HPDE6-E6E7 (cell line): ENCODE measurements at regions not wholly inside any gene's neighbourhood (a gene's known extent, or its start where the extent isn't known, plus 50 kb on each side); places are given as distances from the start of the nearest gene placed in this dataset.

ENCODE experiments used
- DNase-seq: peaks from one replicate; pipeline ENCODE4 v3.0.0; 2011; ENCODE audit warnings: missing footprints; ENCODE audit errors: extremely low spot score

DNA sequence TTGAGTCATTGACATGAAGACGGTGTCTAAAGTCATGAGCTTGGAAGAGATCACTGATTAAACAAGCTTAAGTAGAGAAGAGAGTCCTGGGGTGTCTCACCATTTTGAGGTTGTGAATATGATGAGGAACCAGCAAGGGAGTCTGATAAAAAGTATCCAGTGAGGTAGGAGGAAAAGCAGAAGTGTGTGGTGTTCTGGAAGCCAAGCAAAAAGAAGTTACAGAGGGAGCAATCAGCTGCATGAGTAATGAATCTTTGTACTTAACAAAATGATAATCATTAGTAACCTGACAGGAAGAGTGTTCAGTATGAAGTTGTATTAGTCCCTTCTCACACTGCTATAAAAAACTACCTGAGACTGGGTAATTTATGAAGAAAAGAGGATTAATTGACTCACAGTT is 131.3 kb downstream of the C11orf87 start:
- no peak for DNase-seq

DNA sequence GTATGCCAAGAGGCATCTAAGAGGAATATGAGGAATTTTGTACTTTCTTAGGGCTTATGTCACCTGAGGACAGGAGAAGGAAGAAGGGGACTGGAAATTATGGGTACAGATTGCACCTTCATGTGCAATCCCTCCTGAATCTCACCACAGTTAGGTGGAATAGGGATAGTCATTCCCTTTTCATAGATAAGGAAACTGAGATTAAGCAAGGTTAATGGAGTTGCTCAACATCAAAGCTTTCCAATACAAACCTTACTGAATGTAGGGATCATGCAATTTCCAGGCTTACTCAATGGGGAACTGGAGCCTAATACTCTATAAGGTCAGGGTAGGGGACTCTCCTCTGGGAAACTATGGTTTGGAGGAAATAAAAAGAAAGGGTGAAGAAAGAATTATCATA is 133.0 kb downstream of the C11orf87 start:
- no peak for DNase-seq

DNA sequence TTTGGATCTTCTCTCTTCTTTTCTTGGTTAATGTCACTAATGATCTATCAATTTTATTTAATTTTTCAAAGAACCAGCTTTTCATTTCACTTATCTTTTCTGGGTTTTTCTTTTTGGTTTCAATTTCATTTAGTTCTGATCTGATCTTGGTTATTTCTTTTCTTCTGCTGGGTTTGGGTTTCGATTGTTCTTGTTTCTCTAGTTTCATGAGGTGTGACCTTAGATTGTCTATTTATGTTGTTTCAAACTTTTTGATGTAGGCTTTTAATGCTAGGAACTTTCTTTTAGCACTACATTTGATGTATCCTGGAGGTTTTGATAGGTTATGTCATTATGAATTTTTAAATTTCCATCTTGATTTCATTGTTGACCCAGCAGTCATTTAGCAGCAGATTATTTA is 142.3 kb downstream of the C11orf87 start:
- DNase-seq: no peak

GRCh38 chr11:109582470-109582869 is 160.5 kb downstream of the C11orf87 start:
- no peak for DNase-seq

GRCh38 chr11:109584001-109584972 is 162.3 kb downstream of the C11orf87 start:
- DNase-seq: no peak

- no peak for DNase-seq
Observed at GRCh38 chr11:109586789-109587188, 164.8 kb downstream of the C11orf87 start.

DNA sequence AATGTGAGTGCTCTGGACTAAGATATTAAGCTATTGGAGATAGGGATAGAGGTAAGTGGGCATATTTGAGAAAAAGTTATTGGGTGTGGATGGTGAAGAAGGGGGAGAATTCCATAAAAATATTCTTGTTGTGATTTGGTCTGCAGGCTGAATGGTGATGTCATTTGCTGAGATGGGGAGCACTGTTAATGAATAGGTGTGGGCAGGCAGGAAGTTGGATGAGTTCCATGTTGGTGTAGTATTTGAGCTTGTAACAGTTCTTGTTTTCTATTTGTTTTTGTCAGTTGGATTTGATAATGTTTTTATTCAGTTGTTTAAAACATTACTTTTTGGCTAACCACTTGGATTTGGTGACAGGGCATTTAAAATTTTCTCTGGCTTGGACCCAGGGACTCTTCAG is 168.8 kb downstream of the C11orf87 start:
- no peak for DNase-seq

DNA sequence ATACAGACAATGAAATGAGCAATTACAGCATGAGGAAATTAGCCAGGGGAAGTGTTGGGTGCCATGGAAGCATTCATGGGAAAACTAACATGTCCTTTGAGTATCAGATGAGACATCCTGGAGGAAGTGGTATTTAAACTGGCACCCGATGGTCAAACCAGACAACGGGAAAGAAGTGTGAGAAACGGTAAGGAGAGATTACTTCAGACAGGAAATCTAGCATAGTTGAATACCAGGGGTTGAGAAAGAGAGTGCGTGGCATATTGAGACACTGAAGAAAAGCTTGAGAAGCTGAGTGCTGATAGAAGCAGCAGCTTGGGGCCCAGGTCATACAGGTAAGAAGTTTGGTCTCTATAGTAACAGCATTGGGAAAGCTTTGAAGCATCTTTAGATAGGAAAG is 175.3 kb downstream of the C11orf87 start:
- DNase-seq: no peak

DNA sequence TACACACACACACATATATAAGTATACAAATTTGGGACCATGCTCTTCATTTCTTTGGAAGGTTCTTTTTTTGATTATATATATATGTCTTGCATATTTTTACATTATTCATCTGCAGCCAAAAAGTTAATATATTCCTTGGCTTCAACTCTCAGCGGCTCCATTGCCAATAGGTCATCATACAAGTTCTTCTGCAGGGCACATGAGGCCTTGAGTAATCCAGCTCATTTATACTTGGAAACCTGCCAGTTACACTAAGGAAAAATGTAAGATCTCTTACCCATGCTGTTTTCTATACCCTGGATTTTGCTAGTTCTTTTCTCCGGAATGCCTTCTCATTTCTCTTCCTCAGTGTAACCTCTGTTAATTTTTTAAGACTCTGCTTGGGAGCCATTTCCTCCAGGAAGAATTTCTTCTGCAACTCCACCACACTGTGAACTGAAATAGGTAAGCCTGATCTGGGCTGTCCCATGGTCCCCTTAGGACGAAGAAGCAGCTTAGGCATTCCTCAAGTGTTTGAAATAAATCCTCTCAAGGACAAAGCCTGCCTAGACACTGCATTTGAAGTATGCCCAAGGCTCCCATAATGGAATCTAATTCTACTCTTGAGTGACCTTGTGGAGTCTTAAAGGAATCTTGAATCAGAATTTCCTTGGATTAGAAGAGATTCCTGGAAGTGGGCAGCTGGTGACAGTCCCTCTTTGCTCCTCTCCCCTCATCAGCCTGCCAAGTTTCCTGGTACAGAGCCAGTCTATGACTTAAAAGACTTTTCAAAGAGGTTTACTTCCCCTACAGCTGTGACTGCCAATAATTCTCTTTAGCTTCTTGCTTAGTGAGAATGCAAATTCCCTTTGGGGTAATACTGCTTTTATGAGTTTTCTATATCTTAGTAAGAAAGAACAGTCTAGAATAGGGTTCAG is 182.8 kb downstream of the C11orf87 start:
- no peak for DNase-seq

DNA sequence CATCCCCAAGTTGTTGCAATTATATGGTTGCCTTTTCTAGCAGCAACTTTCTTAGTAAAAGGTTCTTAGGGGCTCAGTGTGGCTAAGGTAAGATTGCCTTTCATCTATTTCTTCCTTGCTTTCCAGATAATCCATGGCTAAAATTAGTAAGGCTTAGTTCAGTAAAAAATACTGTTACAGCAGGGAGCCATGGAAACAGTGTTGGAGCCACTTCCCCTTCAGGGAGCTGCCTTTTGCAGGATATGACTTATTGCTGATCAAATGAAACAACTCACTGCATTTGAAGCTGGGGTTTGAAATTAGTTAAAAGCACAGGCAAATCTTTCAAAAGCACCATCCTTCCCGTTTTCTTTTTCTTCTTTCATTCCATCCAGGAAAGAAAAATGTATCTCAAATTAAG is 184.3 kb downstream of the C11orf87 start:
- DNase-seq: no peak

- DNase-seq: no peak
Observed at GRCh38 chr11:109609454-109610185, 187.6 kb downstream of the C11orf87 start.

GRCh38 chr11:109612496-109612895 is 190.5 kb downstream of the C11orf87 start:
- no peak for DNase-seq

GRCh38 chr11:109619498-109619897 is 197.5 kb downstream of the C11orf87 start:
- DNase-seq: peak; percentile 72

DNA sequence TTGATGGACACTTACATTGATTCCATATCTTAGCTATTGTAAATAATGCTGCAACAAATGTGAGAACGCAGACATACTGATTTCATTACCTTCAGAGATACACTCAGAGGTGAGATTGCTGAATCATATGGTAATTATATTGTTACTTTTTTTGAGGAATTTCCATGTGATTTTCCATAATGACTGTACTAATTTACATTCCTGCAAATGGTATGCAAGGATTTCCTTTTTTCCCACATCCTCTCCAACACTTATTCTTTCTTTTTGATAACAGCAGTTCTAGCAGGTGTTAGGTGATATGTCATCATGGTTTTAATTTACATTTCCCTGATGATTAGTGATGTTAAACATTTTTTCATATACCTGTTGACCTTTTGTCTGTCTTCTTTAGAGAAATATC is 207.7 kb downstream of the C11orf87 start:
- no peak for DNase-seq

GRCh38 chr11:109641549-109641948 is 219.6 kb downstream of the C11orf87 start:
- peak; percentile 21 for DNase-seq

DNA sequence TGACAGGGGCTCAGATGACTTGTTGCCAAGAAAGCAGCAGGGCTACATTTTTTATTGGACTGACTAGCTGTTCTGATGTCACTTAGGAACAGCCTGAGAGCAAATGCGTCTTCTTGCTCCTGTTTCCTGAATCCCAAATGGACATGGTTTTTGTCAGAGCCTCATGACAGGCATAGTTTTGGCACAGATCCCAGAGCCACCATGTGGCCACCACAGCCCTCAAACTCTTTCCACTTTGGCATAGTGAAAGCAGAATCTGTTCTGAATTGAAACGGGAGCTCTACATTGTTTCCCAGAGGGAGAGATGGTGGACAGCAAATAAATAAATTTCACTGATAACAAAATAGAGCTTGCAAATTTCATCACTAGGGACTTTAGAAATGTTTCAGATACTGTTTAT is 222.2 kb downstream of the C11orf87 start:
- DNase-seq: no peak

- DNase-seq: no peak
Observed at GRCh38 chr11:109648804-109649203, 226.8 kb downstream of the C11orf87 start.

GRCh38 chr11:109654091-109654490 is 232.1 kb downstream of the C11orf87 start:
- DNase-seq: no peak

- no peak for DNase-seq
Observed at GRCh38 chr11:109658190-109658589, 236.2 kb downstream of the C11orf87 start.

GRCh38 chr11:109667719-109668118 is 245.7 kb downstream of the C11orf87 start:
- no peak for DNase-seq

DNA sequence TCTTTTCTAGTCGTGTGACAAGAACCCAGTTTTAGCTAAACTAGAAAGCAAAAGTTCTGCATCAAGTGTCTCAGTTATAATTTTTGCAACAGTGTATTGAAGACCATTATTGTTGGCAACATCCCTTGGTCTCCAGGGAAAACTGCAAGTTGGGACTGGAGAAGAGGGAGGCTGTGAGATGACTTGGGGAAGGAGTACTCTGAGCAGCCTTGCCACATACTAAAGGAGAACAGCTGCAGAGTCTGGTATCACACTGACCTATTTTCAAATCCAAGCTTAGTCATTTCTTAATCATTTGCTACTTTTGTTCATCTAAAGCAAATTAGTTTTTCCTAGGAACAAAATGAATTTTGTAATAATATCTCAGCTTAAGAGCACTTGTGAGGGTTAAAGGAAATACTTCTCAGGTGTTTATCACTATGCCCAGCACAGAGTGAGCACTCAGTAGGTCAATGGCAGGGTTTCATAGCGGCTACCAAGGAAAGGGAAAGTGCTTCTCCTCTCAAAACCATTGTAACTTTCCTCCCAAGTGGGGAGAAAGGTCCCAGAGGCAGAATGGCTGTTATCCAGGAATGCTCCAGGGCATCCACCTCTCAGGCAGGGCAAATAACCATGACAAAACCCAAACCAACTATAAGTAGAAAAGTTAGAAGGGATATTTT is 247.1 kb downstream of the C11orf87 start:
- no peak for DNase-seq
